ENCODE measurements at regions not wholly inside any gene's neighbourhood (a gene's known extent, or its start where the extent isn't known, plus 50 kb on each side); places are given as distances from the start of the nearest gene placed in this dataset.

GRCh38 chr4:104217526-104217925 lies 277.2 kb downstream of the CXXC4 start:
- Histone ChIP-seq H3K27ac (ENCODE audit: low read length) (no peak overlapping the region), H3K9me3 (ENCODE audit: control insufficient read depth in 1 of 2, low read length in 2 of 2) (no peaks in the 10 kb centered on the region), H3K4me1 (ENCODE audit: control insufficient read depth in 1 of 2, insufficient read depth in 2 of 2, low read length in 2 of 2) (no peaks in the 10 kb centered on the region), H3K27me3 (ENCODE audit: low read depth, low read length) (no peaks in the 10 kb centered on the region), H3K36me3 (ENCODE audit: control insufficient read depth in 1 of 2, insufficient read depth in 2 of 2, low read length in 2 of 2) (no peaks in the 10 kb centered on the region), H3K4me3 (ENCODE audit: low read depth in 1 of 2, low read length in 2 of 2) (no peak overlapping the region)

DNA sequence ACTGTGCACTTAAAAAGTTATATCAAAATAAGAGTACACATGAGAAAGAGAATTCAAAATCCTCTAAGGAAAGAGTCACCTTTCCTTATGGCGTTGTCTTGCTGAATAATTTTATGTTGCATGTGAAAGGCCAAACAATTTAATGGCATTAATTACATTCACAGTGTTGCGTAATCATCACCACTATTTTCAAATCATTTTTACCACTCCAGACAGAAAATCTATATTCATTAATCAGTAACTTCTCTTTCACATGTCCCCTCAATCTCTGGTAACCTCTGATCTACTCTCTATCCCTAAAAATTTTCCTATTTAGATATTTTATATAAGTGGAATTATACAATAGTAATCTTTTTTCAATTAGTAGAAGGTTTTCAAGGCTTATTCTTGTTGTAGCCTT lies 283.0 kb downstream of the CXXC4 start:
- no peaks in the 10 kb centered on the region for H3K4me1 ChIP-seq (ENCODE audit: control insufficient read depth in 1 of 2, insufficient read depth in 2 of 2, low read length in 2 of 2)
- no peaks in the 10 kb centered on the region for H3K9me3 ChIP-seq (ENCODE audit: control insufficient read depth in 1 of 2, low read length in 2 of 2)
- no peak overlapping the region for H3K27ac ChIP-seq (ENCODE audit: low read length)
- H3K36me3 ChIP-seq (ENCODE audit: control insufficient read depth in 1 of 2, insufficient read depth in 2 of 2, low read length in 2 of 2) = no peaks in the 10 kb centered on the region
- no peaks in the 10 kb centered on the region for H3K27me3 ChIP-seq (ENCODE audit: low read depth, low read length)
- no peak overlapping the region for H3K4me3 ChIP-seq (ENCODE audit: low read depth in 1 of 2, low read length in 2 of 2)

GRCh38 chr4:104210420-104210819 lies 284.3 kb downstream of the CXXC4 start:
- Histone ChIP-seq H3K4me3 (ENCODE audit: low read depth in 1 of 2, low read length in 2 of 2) (no peak overlapping the region), H3K9me3 (ENCODE audit: control insufficient read depth in 1 of 2, low read length in 2 of 2) (no peaks in the 10 kb centered on the region), H3K4me1 (ENCODE audit: control insufficient read depth in 1 of 2, insufficient read depth in 2 of 2, low read length in 2 of 2) (no peaks in the 10 kb centered on the region), H3K27me3 (ENCODE audit: low read depth, low read length) (no peaks in the 10 kb centered on the region), H3K27ac (ENCODE audit: low read length) (no peak overlapping the region), H3K36me3 (ENCODE audit: control insufficient read depth in 1 of 2, insufficient read depth in 2 of 2, low read length in 2 of 2) (no peaks in the 10 kb centered on the region)

DNA sequence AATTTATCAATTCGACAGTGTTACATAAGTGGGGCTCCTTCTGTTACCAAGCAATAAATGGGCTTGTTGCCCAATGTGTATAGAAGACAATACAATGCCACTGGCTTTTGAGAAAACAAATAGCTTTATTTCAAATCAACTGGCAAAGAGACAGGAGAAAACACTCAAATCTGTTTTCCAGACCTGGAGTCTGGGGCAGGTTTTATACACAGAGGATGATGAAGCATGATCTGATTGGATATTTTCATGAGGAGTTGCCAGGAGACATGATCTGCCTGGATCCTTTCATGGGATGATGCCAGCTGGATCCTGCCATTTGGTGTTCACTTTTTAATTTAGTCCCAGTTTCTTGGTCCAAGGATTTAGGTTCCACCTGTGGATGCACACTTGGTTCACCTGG lies 287.9 kb downstream of the CXXC4 start:
- Histone ChIP-seq H3K27ac (ENCODE audit: low read length) (no peak overlapping the region), H3K4me1 (ENCODE audit: control insufficient read depth in 1 of 2, insufficient read depth in 2 of 2, low read length in 2 of 2) (no peaks in the 10 kb centered on the region), H3K9me3 (ENCODE audit: control insufficient read depth in 1 of 2, low read length in 2 of 2) (no peaks in the 10 kb centered on the region), H3K36me3 (ENCODE audit: control insufficient read depth in 1 of 2, insufficient read depth in 2 of 2, low read length in 2 of 2) (no peaks in the 10 kb centered on the region), H3K27me3 (ENCODE audit: low read depth, low read length) (no peaks in the 10 kb centered on the region), H3K4me3 (ENCODE audit: low read depth in 1 of 2, low read length in 2 of 2) (no peak overlapping the region)

GRCh38 chr4:104205116-104205515 lies 289.6 kb downstream of the CXXC4 start:
- no peaks in the 10 kb centered on the region for H3K9me3 ChIP-seq (ENCODE audit: control insufficient read depth in 1 of 2, low read length in 2 of 2)
- H3K27ac ChIP-seq (ENCODE audit: low read length) = no peak overlapping the region
- no peaks in the 10 kb centered on the region for H3K36me3 ChIP-seq (ENCODE audit: control insufficient read depth in 1 of 2, insufficient read depth in 2 of 2, low read length in 2 of 2)
- H3K4me3 ChIP-seq (ENCODE audit: low read depth in 1 of 2, low read length in 2 of 2) = no peak overlapping the region
- no peaks in the 10 kb centered on the region for H3K4me1 ChIP-seq (ENCODE audit: control insufficient read depth in 1 of 2, insufficient read depth in 2 of 2, low read length in 2 of 2)
- no peaks in the 10 kb centered on the region for H3K27me3 ChIP-seq (ENCODE audit: low read depth, low read length)

GRCh38 chr4:104188301-104188700 lies 306.4 kb downstream of the CXXC4 start:
- Histone ChIP-seq H3K36me3 (ENCODE audit: control insufficient read depth in 1 of 2, insufficient read depth in 2 of 2, low read length in 2 of 2) (no peaks in the 10 kb centered on the region), H3K27ac (ENCODE audit: low read length) (no peak overlapping the region), H3K9me3 (ENCODE audit: control insufficient read depth in 1 of 2, low read length in 2 of 2) (no peaks in the 10 kb centered on the region), H3K4me1 (ENCODE audit: control insufficient read depth in 1 of 2, insufficient read depth in 2 of 2, low read length in 2 of 2) (peaks cover 0 to 3% of the 10 kb centered on the region in 2 donors), H3K27me3 (ENCODE audit: low read depth, low read length) (no peaks in the 10 kb centered on the region), H3K4me3 (ENCODE audit: low read depth in 1 of 2, low read length in 2 of 2) (no peak overlapping the region)

DNA sequence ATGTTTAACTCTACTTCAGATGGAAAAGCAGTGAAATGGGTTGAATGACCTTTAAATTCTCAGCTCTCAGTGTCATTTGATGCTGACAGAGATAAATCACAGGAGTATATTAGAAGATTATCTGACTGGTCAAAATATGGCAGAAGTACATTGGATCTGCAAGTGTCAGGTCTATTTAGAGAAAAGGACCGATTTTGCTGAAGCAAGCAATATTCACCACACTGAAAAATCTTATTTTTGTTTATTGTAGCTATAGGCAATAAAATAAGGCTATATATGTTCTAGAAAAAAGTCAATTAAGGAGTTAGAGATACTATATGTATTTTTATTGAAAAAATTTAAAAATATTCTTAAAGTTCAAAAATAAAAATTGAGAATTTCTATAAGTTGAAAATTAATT lies 325.3 kb downstream of the CXXC4 start:
- H3K9me3 ChIP-seq (ENCODE audit: control insufficient read depth in 1 of 2, low read length in 2 of 2) = no peaks in the 10 kb centered on the region
- H3K36me3 ChIP-seq (ENCODE audit: control insufficient read depth in 1 of 2, insufficient read depth in 2 of 2, low read length in 2 of 2) = no peaks in the 10 kb centered on the region
- no peak overlapping the region for H3K27ac ChIP-seq (ENCODE audit: low read length)
- no peaks in the 10 kb centered on the region for H3K27me3 ChIP-seq (ENCODE audit: low read depth, low read length)
- H3K4me1 ChIP-seq (ENCODE audit: control insufficient read depth in 1 of 2, insufficient read depth in 2 of 2, low read length in 2 of 2) = no peaks in the 10 kb centered on the region
- no peak overlapping the region for H3K4me3 ChIP-seq (ENCODE audit: low read depth in 1 of 2, low read length in 2 of 2)

- Histone ChIP-seq H3K4me3 (ENCODE audit: low read depth in 1 of 2, low read length in 2 of 2) (no peak overlapping the region), H3K4me1 (ENCODE audit: control insufficient read depth in 1 of 2, insufficient read depth in 2 of 2, low read length in 2 of 2) (no peaks in the 10 kb centered on the region), H3K27me3 (ENCODE audit: low read depth, low read length) (no peaks in the 10 kb centered on the region), H3K36me3 (ENCODE audit: control insufficient read depth in 1 of 2, insufficient read depth in 2 of 2, low read length in 2 of 2) (no peaks in the 10 kb centered on the region), H3K9me3 (ENCODE audit: control insufficient read depth in 1 of 2, low read length in 2 of 2) (no peaks in the 10 kb centered on the region), H3K27ac (ENCODE audit: low read length) (no peak overlapping the region)
These were observed 327.9 kb downstream of the CXXC4 start for GRCh38 chr4:104166749-104167148.

GRCh38 chr4:104163820-104164219 lies 330.9 kb downstream of the CXXC4 start:
- H3K27me3 ChIP-seq (ENCODE audit: low read depth, low read length) = no peaks in the 10 kb centered on the region
- H3K4me1 ChIP-seq (ENCODE audit: control insufficient read depth in 1 of 2, insufficient read depth in 2 of 2, low read length in 2 of 2) = no peaks in the 10 kb centered on the region
- H3K36me3 ChIP-seq (ENCODE audit: control insufficient read depth in 1 of 2, insufficient read depth in 2 of 2, low read length in 2 of 2) = no peaks in the 10 kb centered on the region
- H3K27ac ChIP-seq (ENCODE audit: low read length) = no peak overlapping the region
- no peak overlapping the region for H3K4me3 ChIP-seq (ENCODE audit: low read depth in 1 of 2, low read length in 2 of 2)
- H3K9me3 ChIP-seq (ENCODE audit: control insufficient read depth in 1 of 2, low read length in 2 of 2) = no peaks in the 10 kb centered on the region

- H3K27me3 ChIP-seq (ENCODE audit: low read depth, low read length) = no peaks in the 10 kb centered on the region
- no peaks in the 10 kb centered on the region for H3K4me1 ChIP-seq (ENCODE audit: control insufficient read depth in 1 of 2, insufficient read depth in 2 of 2, low read length in 2 of 2)
- H3K4me3 ChIP-seq (ENCODE audit: low read depth in 1 of 2, low read length in 2 of 2) = no peak overlapping the region
- H3K9me3 ChIP-seq (ENCODE audit: control insufficient read depth in 1 of 2, low read length in 2 of 2) = no peaks in the 10 kb centered on the region
- no peak overlapping the region for H3K27ac ChIP-seq (ENCODE audit: low read length)
- H3K36me3 ChIP-seq (ENCODE audit: control insufficient read depth in 1 of 2, insufficient read depth in 2 of 2, low read length in 2 of 2) = no peaks in the 10 kb centered on the region
These were observed 348.6 kb downstream of the CXXC4 start for GRCh38 chr4:104146048-104146447.

DNA sequence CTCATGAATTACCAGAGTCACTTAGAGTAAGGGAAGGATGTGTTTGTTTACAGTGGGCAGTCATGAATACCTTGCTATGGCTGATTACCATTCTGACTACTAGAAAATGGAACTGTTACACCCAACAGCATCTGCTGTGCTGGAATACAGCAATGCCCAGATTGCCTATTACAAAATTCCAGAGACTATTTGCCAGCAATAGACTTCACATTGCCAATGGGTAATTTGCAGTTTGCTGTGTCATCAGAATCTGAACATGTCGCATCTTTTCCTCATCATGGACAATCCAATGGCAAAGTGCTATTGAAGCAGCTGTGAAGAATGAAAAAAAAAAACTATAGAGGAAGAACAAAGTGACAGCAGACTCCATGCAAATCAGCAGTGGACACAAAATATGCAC lies 356.6 kb downstream of the CXXC4 start:
- H3K9me3 ChIP-seq (ENCODE audit: control insufficient read depth in 1 of 2, low read length in 2 of 2) = no peaks in the 10 kb centered on the region
- H3K27ac ChIP-seq (ENCODE audit: low read length) = no peak overlapping the region
- no peaks in the 10 kb centered on the region for H3K4me1 ChIP-seq (ENCODE audit: control insufficient read depth in 1 of 2, insufficient read depth in 2 of 2, low read length in 2 of 2)
- no peaks in the 10 kb centered on the region for H3K27me3 ChIP-seq (ENCODE audit: low read depth, low read length)
- no peak overlapping the region for H3K4me3 ChIP-seq (ENCODE audit: low read depth in 1 of 2, low read length in 2 of 2)
- no peaks in the 10 kb centered on the region for H3K36me3 ChIP-seq (ENCODE audit: control insufficient read depth in 1 of 2, insufficient read depth in 2 of 2, low read length in 2 of 2)

DNA sequence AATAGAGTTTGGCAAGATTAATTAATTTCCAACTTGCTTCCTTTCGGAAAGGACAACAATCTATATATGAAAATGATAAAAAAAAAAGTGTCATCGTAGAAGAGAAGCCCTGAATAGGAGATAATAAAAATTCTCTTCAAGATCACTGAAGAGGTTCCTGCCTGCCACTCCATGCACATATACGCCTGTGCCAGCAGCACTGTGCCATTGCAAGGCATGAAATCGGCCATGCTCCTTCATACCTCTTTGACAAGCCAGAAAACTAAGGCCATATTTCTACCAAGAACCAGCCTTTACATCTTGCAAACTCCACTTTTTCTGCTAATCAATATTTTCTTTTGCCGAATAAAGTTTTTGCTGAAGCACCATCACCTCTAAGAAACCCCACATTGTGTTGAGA lies 365.5 kb downstream of the CXXC4 start:
- Histone ChIP-seq H3K27ac (ENCODE audit: low read length) (no peak overlapping the region), H3K4me3 (ENCODE audit: low read depth in 1 of 2, low read length in 2 of 2) (no peak overlapping the region), H3K36me3 (ENCODE audit: control insufficient read depth in 1 of 2, insufficient read depth in 2 of 2, low read length in 2 of 2) (no peaks in the 10 kb centered on the region), H3K4me1 (ENCODE audit: control insufficient read depth in 1 of 2, insufficient read depth in 2 of 2, low read length in 2 of 2) (no peaks in the 10 kb centered on the region), H3K27me3 (ENCODE audit: low read depth, low read length) (no peaks in the 10 kb centered on the region), H3K9me3 (ENCODE audit: control insufficient read depth in 1 of 2, low read length in 2 of 2) (no peaks in the 10 kb centered on the region)

All from muscle layer of duodenum (tissue), 2 donors.